HEK293T (cell line): ENCODE measurements at regions not wholly inside any gene's neighbourhood (a gene's known extent, or its start where the extent isn't known, plus 50 kb on each side); places are given as distances from the start of the nearest gene placed in this dataset.

Experiments used
- BHLHE40 ChIP-seq: fragments of 450-650 bp; IDR thresholded peaks from 2 replicates; pipeline ENCODE4 v1.6.1; 2016; ENCODE audit warnings: mild to moderate bottlenecking, moderate library complexity, borderline replicate concordance
- L3MBTL2 ChIP-seq: fragments of 450-650 bp; conservative IDR thresholded peaks from 2 replicates; pipeline ENCODE4 v1.6.1; 2016; ENCODE audit warnings: mild to moderate bottlenecking

DNA sequence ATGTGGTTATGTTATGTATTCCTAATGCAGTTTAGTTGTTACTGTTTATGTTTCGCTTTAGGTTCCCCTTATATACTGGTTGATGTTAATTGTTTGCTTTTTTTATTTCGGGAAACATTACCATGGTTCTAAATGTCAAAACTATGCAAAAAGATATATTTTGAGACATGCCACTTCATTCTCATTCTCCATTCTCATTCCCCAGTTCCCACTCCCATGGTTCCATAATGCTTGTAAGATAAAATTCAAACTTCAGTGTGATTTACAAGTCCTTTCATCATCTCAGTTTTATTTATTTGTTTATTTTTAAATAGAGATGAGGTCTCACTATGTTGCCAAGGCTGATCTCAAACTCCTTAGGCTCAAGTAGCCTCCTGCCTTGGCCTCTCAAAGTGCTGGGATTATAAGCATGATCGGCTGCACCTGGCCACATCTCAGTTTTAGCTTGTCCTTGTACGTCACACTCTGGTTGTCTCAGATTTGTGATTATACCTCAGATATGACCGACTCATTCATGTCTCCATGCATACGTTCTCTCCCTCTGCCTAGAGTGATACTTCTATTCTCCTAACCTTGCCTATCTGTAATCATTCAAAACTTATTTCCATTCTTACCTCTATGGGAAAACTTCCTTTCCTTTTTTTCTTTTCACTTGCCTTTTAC, 407.8 kb upstream of the RGS6 start:
- TF ChIP-seq BHLHE40 (no peak), L3MBTL2 (no peak)
